ENCODE measurements at regions not wholly inside any gene's neighbourhood (a gene's known extent, or its start where the extent isn't known, plus 50 kb on each side); places are given as distances from the start of the nearest gene placed in this dataset.

DNA sequence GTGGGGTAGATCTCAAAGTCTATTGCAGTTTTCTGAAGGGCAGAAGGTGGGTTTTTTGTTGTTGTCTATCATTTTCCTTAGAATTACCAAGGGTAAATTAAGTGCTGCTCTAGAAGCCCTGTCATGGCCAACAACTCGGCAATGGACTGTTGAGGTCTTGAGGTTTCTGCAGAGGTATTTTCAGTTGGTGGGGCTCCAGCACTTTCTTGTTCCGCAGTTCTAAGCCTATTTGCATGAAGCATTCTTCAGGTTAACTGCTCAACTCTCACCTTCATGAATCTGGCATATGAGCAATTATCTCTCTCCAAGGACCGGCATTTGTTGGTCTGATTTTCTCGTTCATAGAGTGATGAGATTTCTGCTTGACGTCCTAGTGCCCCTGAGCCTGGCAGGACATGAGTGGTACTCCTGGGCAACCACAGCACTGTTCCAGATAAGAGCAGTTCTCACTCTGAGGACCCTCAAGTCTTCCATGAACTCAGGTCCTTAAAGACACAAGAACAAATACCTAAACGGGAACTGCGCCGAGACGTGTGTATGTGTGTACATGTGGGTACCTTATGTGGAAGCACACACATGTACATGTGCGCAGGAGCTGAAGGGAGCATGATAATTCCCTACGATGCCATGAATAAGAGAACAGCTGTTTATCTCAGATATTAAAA, 544.5 kb downstream of the CSNK1G3 start:
- DNase-seq (ENCODE audit: low spot score in 2 of 2): no peak
- H3K36me3 Mint-ChIP-seq: no peaks in the 10 kb centered on the region
- no peak overlapping the region for H3K27ac Mint-ChIP-seq
- H3K9me3 Mint-ChIP-seq: peaks cover 0 to 10% of the 10 kb centered on the region in 2 donors
- no peak for ATAC-seq

DNA sequence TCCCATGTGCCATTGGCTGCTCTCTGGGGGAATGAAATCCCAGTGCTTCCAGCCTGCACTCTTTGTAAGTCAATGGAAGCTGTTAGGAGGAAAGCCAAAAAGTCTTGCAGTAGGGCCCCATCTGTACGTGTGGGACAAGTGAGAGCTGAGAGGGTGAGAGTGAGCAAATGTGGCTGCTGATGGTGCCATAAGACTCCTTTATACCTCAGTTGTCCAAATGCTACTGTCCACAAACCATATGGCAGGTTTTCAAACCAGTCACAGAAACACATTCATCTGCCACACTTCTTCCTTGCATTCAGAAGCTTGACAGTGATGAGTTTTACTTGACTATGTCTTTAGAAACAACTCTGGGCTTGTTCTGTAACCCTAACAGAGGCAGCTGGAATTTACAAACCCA, 543.8 kb downstream of the CSNK1G3 start:
- Mint-ChIP-seq H3K36me3 (no peaks in the 10 kb centered on the region), H3K9me3 (peaks cover 5 to 15% of the 10 kb centered on the region in 2 donors), H3K27ac (no peak overlapping the region)
- ATAC-seq (no peak), DNase-seq (ENCODE audit: low spot score in 2 of 2) (no peak)

DNA sequence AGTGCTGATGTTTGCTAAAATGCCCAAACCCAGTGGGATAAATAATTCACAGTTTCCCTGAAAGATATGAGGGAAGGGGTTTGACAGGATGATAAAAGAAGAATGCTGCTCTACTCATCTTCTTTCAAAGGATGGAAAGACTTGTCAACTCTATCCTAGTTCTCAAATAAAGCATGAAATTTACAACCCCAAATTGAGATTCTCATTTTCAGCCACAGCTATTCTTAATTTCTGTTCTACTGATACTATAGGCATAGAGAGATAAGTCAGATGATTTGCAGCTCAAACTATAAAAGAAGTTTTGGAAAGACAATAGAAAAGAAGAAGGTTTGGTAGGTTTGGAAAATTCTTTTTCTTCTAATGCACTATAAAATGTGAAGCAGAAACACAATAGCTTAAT, 542.6 kb downstream of the CSNK1G3 start:
- DNase-seq (ENCODE audit: low spot score in 2 of 2) (no peak), ATAC-seq (no peak)
- no peaks in the 10 kb centered on the region for H3K36me3 Mint-ChIP-seq
- peaks cover 5 to 15% of the 10 kb centered on the region in 2 donors for H3K9me3 Mint-ChIP-seq
- no peak overlapping the region for H3K27ac Mint-ChIP-seq

DNA sequence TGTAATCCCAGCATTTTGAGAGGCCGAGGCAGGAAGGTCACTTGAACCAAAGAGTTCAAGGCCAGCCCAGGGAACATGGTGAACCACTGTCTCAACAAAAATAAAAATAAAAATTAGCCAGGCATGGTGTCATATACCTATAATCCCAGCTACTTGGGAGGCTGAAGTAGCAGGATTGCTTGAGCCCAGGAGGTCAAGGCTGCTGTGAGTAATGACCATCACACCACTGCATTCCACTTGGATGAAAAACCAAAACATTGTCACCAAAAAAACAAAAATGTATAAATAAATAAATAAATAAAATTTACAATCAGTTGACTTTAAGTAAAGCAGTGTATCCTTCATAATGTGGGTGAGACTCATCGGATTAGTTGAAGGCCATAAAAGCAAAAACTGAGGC, 541.4 kb downstream of the CSNK1G3 start:
- peaks cover 5% of the 10 kb centered on the region in 2 donors for H3K9me3 Mint-ChIP-seq
- ATAC-seq: no peak
- no peaks in the 10 kb centered on the region for H3K36me3 Mint-ChIP-seq
- no peak for DNase-seq (ENCODE audit: low spot score in 2 of 2)
- H3K27ac Mint-ChIP-seq: no peak overlapping the region

DNA sequence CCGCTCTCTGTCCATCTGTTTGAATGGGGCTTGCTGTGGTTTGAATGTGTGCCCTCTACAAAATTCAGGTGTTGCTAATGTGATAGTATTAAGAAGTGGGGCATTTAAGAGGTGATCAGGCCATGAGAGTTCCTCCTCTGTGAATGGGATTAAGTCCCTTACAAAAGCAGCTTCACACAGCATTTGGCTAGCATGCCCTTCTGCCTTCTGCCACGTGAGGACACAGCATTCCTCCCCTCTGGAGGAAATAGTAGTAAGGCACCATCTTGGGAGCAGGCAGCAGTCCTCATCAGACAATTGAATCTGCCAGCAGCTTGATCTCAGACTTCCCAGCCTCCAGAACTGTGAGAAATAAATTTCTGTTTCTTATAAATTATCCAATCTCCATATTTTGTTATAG, 540.2 kb downstream of the CSNK1G3 start:
- DNase-seq (ENCODE audit: low spot score in 2 of 2) (no peak), ATAC-seq (no peak)
- Mint-ChIP-seq H3K27ac (no peak overlapping the region), H3K9me3 (peaks cover 5% of the 10 kb centered on the region in 2 donors), H3K36me3 (no peaks in the 10 kb centered on the region)

DNA sequence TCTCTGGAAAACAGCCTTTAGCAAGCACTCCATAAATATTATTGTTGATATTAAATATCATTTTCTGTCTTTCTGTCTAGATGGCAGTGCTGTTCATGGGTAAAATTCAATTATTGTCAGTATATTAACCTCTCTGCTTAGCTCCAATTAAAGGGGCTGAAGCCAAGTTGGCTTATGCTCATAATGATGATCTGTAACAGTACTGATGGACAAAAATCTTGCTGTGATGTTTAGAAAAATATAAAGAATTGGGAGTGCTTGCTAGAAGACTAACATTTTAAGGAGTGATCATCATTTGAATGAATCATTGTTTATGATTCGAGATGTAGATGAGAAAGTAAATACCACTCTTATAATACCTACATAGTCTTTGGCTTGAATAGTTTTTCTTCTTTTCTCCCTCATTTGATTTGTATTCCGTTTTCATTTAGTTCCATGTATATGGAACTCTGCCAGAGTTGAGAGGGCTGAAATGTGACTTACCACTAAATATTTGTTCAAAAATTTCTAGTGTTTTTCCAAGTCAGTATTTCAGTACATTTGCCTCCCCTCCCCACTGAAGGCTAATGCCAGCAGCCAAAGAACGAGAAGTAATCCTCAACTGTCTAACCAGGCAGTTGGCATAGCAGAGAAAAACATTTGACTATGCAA, 538.3 kb downstream of the CSNK1G3 start:
- H3K9me3 Mint-ChIP-seq: peaks cover 5% of the 10 kb centered on the region in 2 donors
- H3K36me3 Mint-ChIP-seq: no peaks in the 10 kb centered on the region
- ATAC-seq (no peak), DNase-seq (ENCODE audit: low spot score in 2 of 2) (no peak)
- no peak overlapping the region for H3K27ac Mint-ChIP-seq

DNA sequence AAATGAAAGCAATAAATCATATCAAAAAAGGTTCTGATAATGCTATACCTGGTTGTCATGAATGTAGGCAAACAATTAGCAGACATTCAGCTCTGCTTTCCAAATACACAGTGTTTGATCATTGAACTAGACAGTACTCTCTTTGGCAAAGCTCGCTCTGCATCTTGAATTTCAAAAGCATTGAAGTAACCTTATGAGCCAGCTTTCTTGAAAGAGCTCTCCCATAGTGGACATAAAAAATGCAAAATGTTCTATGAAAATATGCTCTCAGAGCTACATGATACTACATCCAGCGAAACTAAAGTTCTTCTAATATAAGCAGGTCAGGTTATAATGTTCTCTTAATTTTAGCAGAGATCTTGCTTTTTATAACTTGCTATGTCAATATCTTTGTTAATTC, 533.4 kb downstream of the CSNK1G3 start:
- no peaks in the 10 kb centered on the region for H3K36me3 Mint-ChIP-seq
- DNase-seq (ENCODE audit: low spot score in 2 of 2) (no peak), ATAC-seq (no peak)
- peaks cover 0 to 4% of the 10 kb centered on the region in 2 donors for H3K9me3 Mint-ChIP-seq
- H3K27ac Mint-ChIP-seq: no peak overlapping the region

DNA sequence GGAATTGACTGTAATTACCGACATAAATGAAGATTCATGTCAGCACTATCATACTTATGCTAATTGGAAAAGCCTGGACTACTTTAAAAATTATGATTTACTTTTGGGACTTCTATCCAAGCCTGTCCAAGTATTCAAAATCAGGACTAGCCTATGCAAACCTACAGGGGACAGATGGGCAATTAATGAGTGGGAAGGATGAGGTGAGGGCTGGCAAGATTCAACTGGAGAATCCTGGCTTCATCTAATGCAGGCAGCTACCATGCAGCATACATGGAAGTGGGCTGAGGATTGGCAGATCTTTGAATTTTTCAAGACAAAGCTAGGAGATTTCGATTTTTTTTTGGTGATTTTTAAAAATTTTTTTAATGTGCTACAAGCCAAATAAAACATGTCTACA, 532.6 kb downstream of the CSNK1G3 start:
- DNase-seq (ENCODE audit: low spot score in 2 of 2) (no peak), ATAC-seq (no peak)
- H3K27ac Mint-ChIP-seq: no peak overlapping the region
- H3K9me3 Mint-ChIP-seq: peaks cover 0 to 4% of the 10 kb centered on the region in 2 donors
- no peaks in the 10 kb centered on the region for H3K36me3 Mint-ChIP-seq

DNA sequence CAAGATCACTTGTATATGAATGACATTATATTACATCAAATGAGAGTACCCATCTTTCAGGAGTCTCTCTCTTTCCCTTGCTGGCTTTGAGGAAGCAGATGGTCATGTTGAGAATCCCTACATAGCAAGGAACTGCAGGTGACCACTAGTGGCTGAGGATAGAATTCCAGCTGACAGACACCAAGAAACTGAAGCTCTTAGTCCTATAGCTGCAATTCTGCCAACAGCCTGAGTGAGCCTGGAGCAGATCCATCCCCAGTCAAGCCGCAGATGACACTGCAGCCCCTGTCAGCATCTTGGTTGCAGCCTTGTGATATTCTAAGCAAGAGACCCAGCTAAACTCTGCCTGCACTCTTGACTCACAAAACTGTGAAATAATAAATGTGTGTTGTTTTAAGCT, 531.5 kb downstream of the CSNK1G3 start:
- H3K9me3 Mint-ChIP-seq: peaks cover 0 to 4% of the 10 kb centered on the region in 2 donors
- ATAC-seq (no peak), DNase-seq (ENCODE audit: low spot score in 2 of 2) (no peak)
- H3K36me3 Mint-ChIP-seq: no peaks in the 10 kb centered on the region
- no peak overlapping the region for H3K27ac Mint-ChIP-seq

DNA sequence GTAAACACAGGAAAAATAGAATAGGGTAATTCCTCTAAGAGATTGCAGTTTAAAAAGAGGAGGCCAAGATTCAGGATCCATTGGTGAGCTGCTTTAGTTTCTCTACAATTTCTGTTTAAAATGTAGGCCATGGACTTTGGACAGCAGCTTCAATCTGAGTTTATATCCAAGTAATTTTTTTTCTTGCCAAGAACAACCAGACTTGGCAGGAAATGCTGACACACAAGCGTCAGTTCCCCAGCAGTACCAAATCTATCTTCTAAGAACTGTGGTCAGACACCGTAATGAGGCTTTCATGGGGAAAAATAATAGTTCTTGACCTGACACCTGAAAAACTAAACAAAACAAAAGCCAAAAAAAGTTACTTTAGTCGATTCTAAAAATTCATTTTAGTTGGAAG, 528.8 kb downstream of the CSNK1G3 start:
- ATAC-seq: no peak
- DNase-seq (ENCODE audit: low spot score in 2 of 2): no peak
- peaks cover 0 to 4% of the 10 kb centered on the region in 2 donors for H3K9me3 Mint-ChIP-seq
- no peaks in the 10 kb centered on the region for H3K36me3 Mint-ChIP-seq
- H3K27ac Mint-ChIP-seq: no peak overlapping the region

DNA sequence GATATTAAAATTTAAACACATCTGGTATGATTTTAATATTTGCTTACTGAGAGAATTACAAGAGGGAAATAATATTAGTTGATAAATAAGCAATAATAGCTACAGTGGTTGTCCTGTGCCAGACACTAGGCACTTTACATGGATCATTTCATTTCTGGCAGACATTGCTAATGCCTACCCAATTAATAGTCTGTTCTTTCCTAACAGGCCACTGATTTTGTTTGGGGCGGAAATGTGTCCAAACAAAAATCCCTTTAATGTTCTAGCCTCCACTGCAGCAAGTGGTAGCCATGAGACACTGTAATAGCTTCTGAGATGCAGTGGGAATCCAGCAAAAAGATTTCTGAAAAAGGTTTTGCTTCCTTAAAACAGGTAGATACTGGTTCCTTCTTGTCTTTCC, 527.4 kb downstream of the CSNK1G3 start:
- DNase-seq (ENCODE audit: low spot score in 2 of 2) (no peak), ATAC-seq (no peak)
- Mint-ChIP-seq H3K27ac (no peak overlapping the region), H3K9me3 (peaks cover 0 to 4% of the 10 kb centered on the region in 2 donors), H3K36me3 (no peaks in the 10 kb centered on the region)

DNA sequence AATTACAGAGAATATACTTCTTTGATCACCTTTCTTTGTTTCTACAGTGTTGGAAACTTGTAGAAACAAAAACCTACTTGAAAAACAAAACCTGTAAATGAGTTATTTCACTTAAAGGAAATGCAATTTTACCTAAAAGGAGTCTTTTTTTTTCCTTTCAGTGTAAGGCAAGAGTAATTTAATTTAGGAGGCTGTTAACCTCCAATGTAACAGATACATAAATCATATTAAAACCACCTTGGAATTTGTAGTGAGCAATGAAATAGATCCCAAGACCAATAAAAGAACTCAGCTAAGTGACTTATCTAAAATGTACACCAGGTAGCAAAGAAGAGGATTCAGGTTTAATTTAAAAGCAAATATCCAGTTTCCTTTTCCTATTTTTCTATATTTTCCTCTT, 524.8 kb downstream of the CSNK1G3 start:
- peaks cover 0 to 3% of the 10 kb centered on the region in 2 donors for H3K9me3 Mint-ChIP-seq
- no peak for ATAC-seq
- no peak for DNase-seq (ENCODE audit: low spot score in 2 of 2)
- no peak overlapping the region for H3K27ac Mint-ChIP-seq
- no peaks in the 10 kb centered on the region for H3K36me3 Mint-ChIP-seq

DNA sequence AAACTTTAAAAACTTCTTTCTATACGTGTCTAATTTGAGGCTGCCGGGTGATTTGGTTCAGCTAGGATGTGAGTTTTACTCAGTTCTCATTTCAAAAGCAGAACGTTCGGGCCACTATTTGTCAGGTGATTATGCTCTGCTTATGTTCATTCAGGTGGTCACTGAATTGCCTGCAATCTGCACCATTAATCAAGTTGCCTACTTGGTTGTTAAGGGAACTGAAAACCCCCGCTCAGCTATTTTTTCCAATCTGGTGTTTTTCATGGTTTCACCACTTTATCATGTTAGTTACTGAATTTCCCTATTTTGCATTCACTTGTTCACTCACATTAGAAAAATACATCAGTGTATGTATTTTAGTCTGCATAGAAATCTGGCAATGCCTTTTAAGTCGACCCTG, 523.0 kb downstream of the CSNK1G3 start:
- Mint-ChIP-seq H3K9me3 (no peaks in the 10 kb centered on the region), H3K36me3 (no peaks in the 10 kb centered on the region), H3K27ac (no peak overlapping the region)
- DNase-seq (ENCODE audit: low spot score in 2 of 2) (no peak), ATAC-seq (no peak)

DNA sequence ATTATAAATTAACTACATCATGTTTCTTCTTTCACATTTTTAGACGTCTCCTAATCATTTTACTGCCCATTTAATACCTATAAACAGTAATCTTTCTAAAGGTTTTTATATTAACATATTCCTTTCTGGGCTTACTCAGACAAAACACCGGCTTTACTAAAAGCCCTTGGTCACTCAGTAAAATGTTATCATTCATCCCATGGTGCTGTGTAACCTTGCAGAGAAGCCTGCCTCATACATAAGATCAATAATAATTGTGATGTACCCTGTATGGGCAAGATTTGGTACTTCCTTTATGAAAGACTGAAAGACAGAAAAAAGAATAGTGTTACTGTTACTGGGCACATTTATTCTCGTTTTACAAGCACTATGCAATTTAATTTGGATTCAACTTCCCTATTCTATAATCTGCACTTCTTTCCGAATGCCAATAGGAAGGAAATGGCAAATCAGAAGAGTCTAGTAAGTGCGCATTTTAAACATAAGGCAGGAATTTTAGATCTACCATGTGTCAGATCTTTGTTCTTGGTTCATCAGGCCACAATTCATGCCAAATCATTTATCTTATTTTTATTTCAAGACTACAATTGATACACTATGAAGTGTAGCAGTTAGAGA, 522.2 kb downstream of the CSNK1G3 start:
- Mint-ChIP-seq H3K27ac (no peak overlapping the region), H3K9me3 (no peaks in the 10 kb centered on the region)

DNA sequence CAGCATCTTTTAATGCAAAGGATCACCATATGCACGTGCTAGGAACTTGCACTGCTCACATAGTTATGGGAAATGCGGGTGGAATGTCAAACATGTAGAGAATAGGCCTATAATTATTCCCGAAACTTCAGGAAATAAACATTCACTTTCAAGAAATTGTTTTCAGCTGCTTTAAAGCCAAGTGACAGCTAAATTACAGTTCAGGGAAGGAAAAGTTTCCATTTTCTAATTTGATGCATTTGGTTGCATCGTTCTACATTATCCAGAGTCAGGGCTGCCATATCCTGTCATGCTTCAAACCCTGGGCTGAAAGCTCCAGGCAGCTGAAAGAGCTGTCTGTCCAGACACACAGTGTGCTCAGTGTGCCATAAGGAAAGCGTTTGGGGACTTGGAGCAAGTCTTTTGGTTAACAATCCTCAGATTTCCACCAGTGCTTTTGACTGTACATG, 518.1 kb downstream of the CSNK1G3 start:
- H3K27ac Mint-ChIP-seq: no peak overlapping the region
- ATAC-seq (no peak), DNase-seq (ENCODE audit: low spot score in 2 of 2) (no peak)
- peaks cover 4 to 5% of the 10 kb centered on the region in 2 donors for H3K9me3 Mint-ChIP-seq
- H3K36me3 Mint-ChIP-seq: no peaks in the 10 kb centered on the region

More for the DNA sequence above, 522.2 kb downstream of the CSNK1G3 start:
- DNase-seq (ENCODE audit: low spot score in 2 of 2): no peak
- no peaks in the 10 kb centered on the region for H3K36me3 Mint-ChIP-seq
- ATAC-seq: no peak

DNA sequence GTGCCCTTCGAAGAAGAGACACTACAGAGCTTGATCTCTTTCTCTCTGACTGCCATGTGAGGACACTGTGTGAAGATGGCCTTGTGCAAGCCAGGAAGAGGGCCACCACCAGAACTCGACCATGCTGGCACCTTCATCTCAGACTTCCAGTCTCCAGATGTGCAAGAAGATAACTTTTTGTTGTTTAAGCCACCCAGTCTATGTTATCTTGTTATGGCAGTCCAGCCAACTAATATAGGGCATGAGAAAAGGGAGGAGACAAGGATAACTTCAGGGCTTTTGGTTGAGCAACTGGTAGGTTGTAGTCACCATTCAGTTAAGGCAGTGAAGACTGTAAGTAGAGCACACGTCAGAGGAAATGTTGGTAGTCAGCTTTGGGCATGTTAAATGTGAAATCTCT, 515.5 kb downstream of the CSNK1G3 start:
- no peak for ATAC-seq
- Mint-ChIP-seq H3K27ac (no peak overlapping the region), H3K9me3 (peaks cover 4 to 5% of the 10 kb centered on the region in 2 donors), H3K36me3 (no peaks in the 10 kb centered on the region)
- no peak for DNase-seq (ENCODE audit: low spot score in 2 of 2)

DNA sequence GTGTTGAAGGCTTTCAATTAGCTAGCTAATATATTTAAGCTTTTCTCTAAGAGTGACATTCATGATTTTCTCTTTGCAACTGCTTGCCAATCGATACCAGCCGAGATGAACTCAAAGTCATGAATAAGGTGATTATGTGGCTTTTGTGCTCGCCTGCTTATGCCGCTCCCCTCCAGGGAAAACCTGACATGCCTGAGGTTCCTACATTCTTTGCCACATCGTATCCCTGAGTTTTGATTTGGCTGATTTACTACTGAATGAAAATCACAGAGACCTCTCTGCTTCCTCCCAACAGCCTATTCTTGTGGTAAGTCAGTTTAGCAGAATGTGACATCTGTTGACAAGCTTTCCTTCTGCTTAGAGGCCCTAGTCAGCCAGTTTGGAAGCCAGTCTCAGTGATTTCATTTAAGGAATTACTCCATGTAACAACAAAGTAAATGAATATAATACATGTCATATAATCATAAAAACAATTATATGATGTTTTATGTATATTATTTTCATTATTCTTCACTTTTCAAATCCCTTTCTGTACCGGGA, 513.4 kb downstream of the CSNK1G3 start:
- no peak for ATAC-seq
- Mint-ChIP-seq H3K36me3 (no peaks in the 10 kb centered on the region), H3K9me3 (peaks cover 7 to 8% of the 10 kb centered on the region in 2 donors), H3K27ac (no peak overlapping the region)
- no peak for DNase-seq (ENCODE audit: low spot score in 2 of 2)
